ENCODE measurements at regions not wholly inside any gene's neighbourhood (a gene's known extent, or its start where the extent isn't known, plus 50 kb on each side); places are given as distances from the start of the nearest gene placed in this dataset.

DNA sequence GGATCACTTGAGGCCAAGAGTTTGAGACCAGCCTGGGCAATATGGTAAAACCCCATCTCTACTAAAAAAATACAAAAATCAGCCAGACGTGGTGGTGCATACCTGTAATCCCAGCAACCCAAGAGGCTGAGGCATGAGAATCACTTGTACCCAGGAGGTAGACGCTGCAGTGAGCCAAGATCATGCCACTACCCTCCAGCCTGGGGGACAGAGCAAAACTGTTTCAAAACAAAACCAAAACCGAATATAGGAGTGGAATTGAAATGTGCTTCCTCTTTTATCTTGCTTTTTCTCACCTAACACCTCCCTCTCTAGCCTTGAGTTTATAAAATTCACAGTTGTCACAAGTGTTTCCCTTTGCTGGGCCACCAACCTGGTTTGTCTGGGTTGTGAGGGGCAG is 181.9 kb downstream of the PAH start:
- no peak overlapping the region for H3K4me3 ChIP-seq (ENCODE audit: low read depth, low read length)
- no peak for DNase-seq (ENCODE audit: low read depth)

GRCh38 chr12:102730996-102731395 is 186.0 kb downstream of the PAH start:
- no peak overlapping the region for H3K4me3 ChIP-seq (ENCODE audit: low read depth, low read length)
- no peak for DNase-seq (ENCODE audit: low read depth)

DNA sequence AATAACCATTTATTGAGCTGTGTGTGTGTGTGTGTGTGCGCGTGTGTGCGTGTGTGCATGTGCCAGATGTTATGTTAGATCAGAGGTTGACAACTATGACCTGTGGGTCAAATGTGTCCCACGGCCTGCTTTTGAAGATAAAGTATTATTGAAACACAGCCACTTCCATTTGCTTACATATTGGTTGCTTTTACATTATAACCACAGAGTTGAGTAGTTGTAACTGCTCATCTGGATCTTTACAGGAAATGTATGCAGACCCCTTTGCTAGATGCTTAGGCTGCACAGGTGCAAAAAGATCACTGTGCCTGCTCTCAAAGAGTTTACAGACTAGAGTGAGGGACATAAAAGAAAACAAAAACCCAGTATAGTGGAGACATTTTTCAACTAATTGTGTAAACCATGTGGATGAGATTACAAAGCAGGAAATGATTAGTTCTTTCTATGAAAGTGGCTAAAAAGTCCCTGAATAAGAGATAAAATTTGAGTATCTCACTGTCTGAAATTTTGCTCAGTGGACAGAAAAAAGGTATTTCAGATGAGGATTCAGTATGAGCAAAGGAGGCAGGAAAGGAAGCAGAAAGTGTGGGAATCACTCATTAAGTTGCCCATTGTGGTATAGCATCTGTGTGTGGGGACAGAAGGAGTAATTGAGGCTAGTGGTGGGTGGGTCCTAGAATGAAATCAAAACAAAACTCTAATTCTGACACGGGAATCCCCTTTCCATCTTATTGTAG is 188.4 kb downstream of the PAH start:
- DNase-seq (ENCODE audit: low read depth) = no peak
- no peak overlapping the region for H3K4me3 ChIP-seq (ENCODE audit: low read depth, low read length)

DNA sequence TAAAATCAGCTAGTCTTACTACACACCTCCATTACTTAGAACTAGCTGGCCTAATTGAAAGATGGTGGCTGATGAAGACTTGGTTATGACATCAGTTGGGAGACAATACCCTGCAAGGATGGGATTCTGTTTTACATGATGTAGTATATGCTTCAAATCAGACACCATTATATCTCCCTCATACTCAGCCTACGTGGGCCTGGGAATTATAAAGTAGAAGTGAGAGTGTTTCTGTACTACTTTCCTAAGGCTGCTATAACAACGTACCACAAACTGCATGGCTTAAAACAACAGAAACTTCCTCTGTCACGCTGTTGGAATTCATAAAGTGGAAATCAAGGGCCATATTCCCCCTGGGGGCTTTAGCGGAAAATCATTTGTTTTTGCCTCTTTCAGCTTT is 190.4 kb downstream of the PAH start:
- DNase-seq (ENCODE audit: low read depth) = no peak
- H3K4me3 ChIP-seq (ENCODE audit: low read depth, low read length) = no peak overlapping the region

DNA sequence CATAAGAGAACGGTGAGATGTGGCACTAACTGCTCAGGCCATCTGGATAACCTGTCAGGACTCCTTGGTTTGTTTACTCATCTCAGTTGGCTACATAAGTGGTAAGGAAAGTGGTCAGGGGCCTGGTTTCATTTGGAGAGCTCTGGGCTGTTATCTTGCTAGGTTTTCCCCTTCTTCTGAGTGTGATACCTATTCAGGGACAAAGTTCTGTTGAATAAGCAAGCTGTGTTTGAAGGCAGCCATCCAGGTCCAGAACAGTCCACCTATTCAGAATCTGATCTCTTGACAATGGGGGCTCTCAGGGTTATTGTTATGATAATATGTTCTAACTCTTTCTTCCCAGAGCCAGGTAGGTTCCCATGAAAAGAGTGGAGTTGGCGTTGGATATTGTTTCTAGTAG is 194.9 kb downstream of the PAH start:
- H3K4me3 ChIP-seq (ENCODE audit: low read depth, low read length) = no peak overlapping the region
- DNase-seq (ENCODE audit: low read depth) = no peak

GRCh38 chr12:102708108-102708507 is 208.9 kb downstream of the PAH start:
- no peak for DNase-seq (ENCODE audit: low read depth)
- no peak overlapping the region for H3K4me3 ChIP-seq (ENCODE audit: low read depth, low read length)

GRCh38 chr12:102702447-102703114 is 214.5 kb downstream of the PAH start:
- no peak overlapping the region for H3K4me3 ChIP-seq (ENCODE audit: low read depth, low read length)
- DNase-seq (ENCODE audit: low read depth) = peak; percentile 18

DNA sequence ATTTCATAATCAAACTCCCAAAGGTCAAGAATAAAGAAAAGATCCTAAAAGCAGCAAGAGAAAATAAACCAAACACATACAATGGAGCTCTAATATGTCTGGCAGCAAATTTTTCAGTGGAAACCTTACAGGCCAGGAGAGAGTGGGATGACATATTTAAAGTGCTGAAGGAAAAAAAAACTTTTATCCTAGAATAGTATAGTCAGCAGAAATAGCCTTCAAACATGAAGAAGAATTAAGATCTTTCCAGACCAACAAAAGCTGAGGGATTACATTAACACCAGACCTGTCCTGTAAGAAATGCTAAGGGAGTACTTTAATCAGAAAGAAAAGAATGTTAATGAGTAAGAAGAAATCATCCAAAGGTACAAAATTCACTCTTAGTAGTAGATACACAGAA is 215.7 kb upstream of the IGF1 start:
- no peak overlapping the region for H3K4me3 ChIP-seq (ENCODE audit: low read depth, low read length)
- DNase-seq (ENCODE audit: low read depth) = no peak

DNA sequence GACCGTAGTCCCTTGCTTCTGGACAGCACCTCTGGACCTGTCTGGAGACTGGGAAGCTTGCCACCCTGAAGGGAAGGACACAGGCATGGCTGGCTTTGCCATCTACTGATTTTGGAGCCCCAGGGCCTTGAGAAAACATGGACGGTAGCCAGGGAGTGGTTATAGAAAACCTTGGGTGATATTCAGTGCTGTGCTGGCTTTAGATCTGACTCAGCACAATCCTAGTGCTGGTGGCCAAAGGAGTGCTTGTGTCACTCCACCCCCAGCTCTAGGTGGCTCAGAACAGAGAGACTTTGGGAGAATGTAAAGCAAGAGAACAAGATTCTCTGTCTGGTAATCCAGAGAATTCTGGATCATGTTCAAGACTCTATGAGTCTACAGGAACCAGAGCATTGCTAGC is 214.5 kb upstream of the IGF1 start:
- H3K4me3 ChIP-seq (ENCODE audit: low read depth, low read length) = no peak overlapping the region
- no peak for DNase-seq (ENCODE audit: low read depth)

GRCh38 chr12:102691773-102692555 is 211.6 kb upstream of the IGF1 start:
- H3K4me3 ChIP-seq (ENCODE audit: low read depth, low read length) = no peak overlapping the region

DNA sequence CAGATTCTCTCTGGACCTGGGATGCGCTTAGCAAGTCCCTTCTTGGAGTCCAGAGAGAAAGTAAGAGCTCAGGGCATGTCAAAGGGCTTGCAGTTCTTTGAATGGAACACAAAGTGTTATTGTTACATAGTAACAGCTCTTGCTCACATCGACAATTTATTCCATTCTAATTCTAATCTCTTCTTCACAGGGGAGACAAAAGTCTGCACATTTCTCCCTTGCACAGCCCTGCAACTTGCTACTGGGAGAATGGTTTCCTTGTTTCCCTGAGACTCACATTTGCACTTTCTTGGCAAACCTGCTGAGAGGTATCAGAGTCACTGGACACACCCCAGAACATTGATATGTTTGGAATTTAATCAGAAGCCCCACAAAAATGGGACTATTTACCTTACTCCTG is 209.9 kb upstream of the IGF1 start:
- DNase-seq (ENCODE audit: low read depth) = no peak
- H3K4me3 ChIP-seq (ENCODE audit: low read depth, low read length) = no peak overlapping the region

More at GRCh38 chr12:102691773-102692555, 211.6 kb upstream of the IGF1 start:
- no peak for DNase-seq (ENCODE audit: low read depth)

DNA sequence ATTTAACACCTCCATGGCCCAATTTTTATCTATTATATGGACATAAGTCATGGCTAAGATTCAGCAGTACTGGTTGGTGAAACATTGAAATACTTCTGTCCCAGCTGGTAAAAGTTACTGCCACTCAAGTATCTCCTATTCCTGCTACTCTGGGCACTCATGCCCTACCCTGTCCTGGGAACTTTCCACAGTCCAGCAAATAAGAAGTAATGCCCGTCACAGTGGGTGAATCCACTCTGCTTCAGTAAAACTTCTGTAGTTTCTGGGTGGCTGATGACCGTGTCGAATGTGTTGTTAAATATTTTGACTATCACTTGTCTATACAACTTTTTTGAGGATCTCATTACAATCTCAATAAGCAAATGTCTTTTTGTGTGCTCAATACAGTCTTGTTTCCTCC is 209.3 kb upstream of the IGF1 start:
- no peak for DNase-seq (ENCODE audit: low read depth)
- H3K4me3 ChIP-seq (ENCODE audit: low read depth, low read length) = no peak overlapping the region

- no peak overlapping the region for H3K4me3 ChIP-seq (ENCODE audit: low read depth, low read length)
- DNase-seq (ENCODE audit: low read depth) = no peak
Measured at GRCh38 chr12:102687523-102687922, 207.2 kb upstream of the IGF1 start.

DNA sequence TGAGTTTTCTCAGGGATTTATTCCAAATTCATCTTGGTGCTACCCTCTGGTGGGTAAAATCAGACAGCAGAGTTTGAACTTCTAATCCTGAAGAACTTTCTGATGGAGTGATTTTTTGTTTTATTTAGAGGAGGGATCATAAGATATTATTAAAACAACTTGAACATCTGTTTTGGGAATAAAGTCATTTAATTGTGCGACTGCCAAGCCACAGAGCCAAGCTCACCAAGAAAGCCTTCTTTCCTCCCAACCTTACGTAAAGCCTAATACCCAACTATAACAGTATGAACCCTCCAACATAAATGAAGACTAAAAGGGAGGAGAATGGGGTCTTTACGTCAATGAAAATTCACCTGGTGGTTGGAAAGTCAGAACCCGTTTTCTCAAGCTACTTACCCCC is 205.5 kb upstream of the IGF1 start:
- H3K4me3 ChIP-seq (ENCODE audit: low read depth, low read length) = no peak overlapping the region
- DNase-seq (ENCODE audit: low read depth) = no peak

GRCh38 chr12:102685172-102685571 is 204.8 kb upstream of the IGF1 start:
- H3K4me3 ChIP-seq (ENCODE audit: low read depth, low read length) = no peak overlapping the region
- DNase-seq (ENCODE audit: low read depth) = no peak

GRCh38 chr12:102682366-102683289 is 202.3 kb upstream of the IGF1 start:
- H3K4me3 ChIP-seq (ENCODE audit: low read depth, low read length) = no peak overlapping the region
- DNase-seq (ENCODE audit: low read depth) = no peak

- no peak for DNase-seq (ENCODE audit: low read depth)
- no peak overlapping the region for H3K4me3 ChIP-seq (ENCODE audit: low read depth, low read length)
Measured at GRCh38 chr12:102681747-102682146, 201.4 kb upstream of the IGF1 start.

DNA sequence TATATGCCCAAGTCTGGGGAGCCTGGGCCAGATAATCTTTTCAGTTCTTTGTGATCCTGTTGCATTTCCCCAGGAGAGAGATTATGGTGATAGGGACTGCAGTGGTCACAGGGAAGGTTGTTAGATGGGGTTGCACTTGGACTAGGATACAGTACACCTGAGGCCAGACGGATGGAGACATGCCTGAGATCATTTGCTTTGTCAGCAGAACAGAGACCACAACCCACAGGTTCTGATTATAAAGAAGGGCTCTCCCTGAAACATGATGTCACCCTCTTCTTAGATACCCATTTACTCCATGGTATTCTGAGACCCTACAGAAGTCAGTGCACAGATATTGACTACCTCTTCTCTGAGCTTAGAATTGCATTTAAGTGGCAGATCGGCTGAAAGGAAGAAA is 200.9 kb upstream of the IGF1 start:
- H3K4me3 ChIP-seq (ENCODE audit: low read depth, low read length) = no peak overlapping the region
- no peak for DNase-seq (ENCODE audit: low read depth)

- no peak overlapping the region for H3K4me3 ChIP-seq (ENCODE audit: low read depth, low read length)
- no peak for DNase-seq (ENCODE audit: low read depth)
Measured at GRCh38 chr12:102680304-102680703, 199.9 kb upstream of the IGF1 start.

GRCh38 chr12:102676812-102677211 is 196.4 kb upstream of the IGF1 start:
- H3K4me3 ChIP-seq (ENCODE audit: low read depth, low read length) = no peak overlapping the region
- DNase-seq (ENCODE audit: low read depth) = no peak
